Astrocyte of the cerebellum (primary cell): ENCODE measurements at regions not wholly inside any gene's neighbourhood (a gene's known extent, or its start where the extent isn't known, plus 50 kb on each side); places are given as distances from the start of the nearest gene placed in this dataset.
"Not testable (repeated sequence)": the region's sequence is repeated elsewhere in the genome, so short reads cannot be mapped to it uniquely, and the experiment has no call there.

Experiments used
- DNase-seq: peaks from one replicate; pipeline ENCODE4 v3.0.0-alpha.2; 2011; ENCODE audit warnings: low read depth
- H3K4me3 ChIP-seq: 2 replicates; pipeline ENCODE4 v1.5.1; 2011; ENCODE audit warnings: mild to moderate bottlenecking, low read depth, low read length, moderate library complexity
- CTCF ChIP-seq: IDR thresholded peaks from 2 replicates; pipeline ENCODE4 v1.5.1; 2012; ENCODE audit warnings: low read length, low read depth, moderate library complexity, mild to moderate bottlenecking; ENCODE audit errors: missing control alignments
- in situ Hi-C: cut with HindIII; loops from 2 replicates; pipeline ENCODE4 v1.10.0; 2017; ENCODE audit warnings: low sequenced_read_pairs

GRCh38 chr12:86721713-86722397, 465.7 kb upstream of the MGAT4C start:
- no peak overlapping the region for H3K4me3 ChIP-seq
- no peak for TF ChIP-seq CTCF
- DNase-seq, result no peak
- in situ Hi-C loops, result no loop called here

- no peak overlapping the region for H3K4me3 ChIP-seq
- DNase-seq, result no peak
- no peak for TF ChIP-seq CTCF
- in situ Hi-C loops, result no loop called here
These were observed 463.2 kb upstream of the MGAT4C start for GRCh38 chr12:86719381-86719780.

GRCh38 chr12:86713121-86713520, 456.9 kb upstream of the MGAT4C start:
- in situ Hi-C loops, result no loop called here
- no peak for TF ChIP-seq CTCF
- H3K4me3 ChIP-seq, result no peak overlapping the region
- DNase-seq, result no peak

- TF ChIP-seq CTCF, result no peak
- peak; percentile 95 for DNase-seq
- no peak overlapping the region for H3K4me3 ChIP-seq
- in situ Hi-C loops, result no loop called here
These were observed 456.2 kb upstream of the MGAT4C start for GRCh38 chr12:86712425-86712843.

GRCh38 chr12:86711731-86712130, 455.5 kb upstream of the MGAT4C start:
- H3K4me3 ChIP-seq, result no peak overlapping the region
- no peak for DNase-seq
- no peak for TF ChIP-seq CTCF
- in situ Hi-C loops, result no loop called here

- DNase-seq, result no peak
- H3K4me3 ChIP-seq, result no peak overlapping the region
- TF ChIP-seq CTCF, result no peak
- in situ Hi-C loops, result no loop called here
These were observed 453.9 kb upstream of the MGAT4C start for GRCh38 chr12:86710109-86710508.

- DNase-seq, H3K4me3 ChIP-seq, in situ Hi-C loops: not testable (repeated sequence)
These were observed 452.8 kb upstream of the MGAT4C start for GRCh38 chr12:86709017-86709416.
